GM23248 (cell line): ENCODE measurements at regions not wholly inside any gene's neighbourhood (a gene's known extent, or its start where the extent isn't known, plus 50 kb on each side); places are given as distances from the start of the nearest gene placed in this dataset.

ENCODE experiments used
- EZH2 ChIP-seq: fragments of 200-600 bp; sonication (generic); IDR thresholded peaks from 2 replicates; pipeline ENCODE4 v1.6.1; 2018; ENCODE audit warnings: antibody characterized with exemption, mild to moderate bottlenecking; ENCODE audit not compliant: insufficient read depth, poor library complexity, severe bottlenecking
- EZH2phosphoT487 ChIP-seq: fragments of 200-600 bp; sonication (generic); IDR thresholded peaks from 2 replicates; pipeline ENCODE4 v1.6.1; 2018; ENCODE audit warnings: antibody characterized with exemption, moderate library complexity, mild to moderate bottlenecking, low read depth; ENCODE audit not compliant: insufficient read depth

GRCh38 chr2:41764919-41765318, 282.9 kb upstream of the PKDCC start:
- TF ChIP-seq EZH2 (no peak), EZH2phosphoT487 (no peak)
